Left forelimb (tissue), 1 donor: ENCODE measurements at regions not wholly inside any gene's neighbourhood (a gene's known extent, or its start where the extent isn't known, plus 50 kb on each side); places are given as distances from the start of the nearest gene placed in this dataset.
"Not testable (repeated sequence)": the region's sequence is repeated elsewhere in the genome, so short reads cannot be mapped to it uniquely, and the experiment has no call there.

ENCODE experiments used
- DNase-seq: peaks from one replicate; pipeline ENCODE4 v3.0.0-alpha.2; 2018; ENCODE audit warnings: low spot score

DNA sequence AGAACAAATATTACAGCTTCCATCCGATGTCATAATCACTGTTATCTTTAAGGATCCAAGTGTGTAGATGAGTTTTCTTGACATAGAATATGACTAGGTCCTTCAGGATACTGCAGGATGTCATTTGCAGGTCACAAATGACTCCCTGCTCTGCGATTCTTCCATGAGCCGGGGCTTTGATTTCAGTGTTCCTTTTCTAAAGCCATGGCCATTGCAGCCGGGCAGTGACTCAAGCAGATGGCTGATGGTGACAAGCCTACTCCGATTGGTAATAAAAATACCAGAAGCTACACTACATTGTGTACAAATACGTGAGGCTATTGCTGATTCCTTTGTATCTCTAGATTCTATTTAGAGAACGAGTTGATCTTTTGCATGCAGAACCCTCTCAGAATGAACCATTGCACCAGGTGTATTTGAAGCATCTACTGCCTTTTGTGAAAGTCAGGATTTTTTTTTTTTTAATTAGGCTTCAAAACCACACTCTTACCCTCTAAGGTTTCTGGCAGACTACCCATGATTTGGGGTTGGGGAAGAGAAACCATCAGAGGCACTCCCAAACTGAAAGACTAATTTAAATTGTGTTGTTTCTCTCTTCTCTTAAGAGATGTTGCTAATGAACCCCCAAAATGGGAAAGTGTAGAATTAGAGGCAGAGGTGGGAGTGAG is 271.0 kb upstream of the ADRA1B start:
- no peak for DNase-seq

GRCh38 chr5:159650803-159651202 is 265.5 kb upstream of the ADRA1B start:
- DNase-seq = no peak

GRCh38 chr5:159655757-159656409 is 260.4 kb upstream of the ADRA1B start:
- DNase-seq = no peak

GRCh38 chr5:159657298-159657697 is 259.0 kb upstream of the ADRA1B start:
- DNase-seq = no peak

DNA sequence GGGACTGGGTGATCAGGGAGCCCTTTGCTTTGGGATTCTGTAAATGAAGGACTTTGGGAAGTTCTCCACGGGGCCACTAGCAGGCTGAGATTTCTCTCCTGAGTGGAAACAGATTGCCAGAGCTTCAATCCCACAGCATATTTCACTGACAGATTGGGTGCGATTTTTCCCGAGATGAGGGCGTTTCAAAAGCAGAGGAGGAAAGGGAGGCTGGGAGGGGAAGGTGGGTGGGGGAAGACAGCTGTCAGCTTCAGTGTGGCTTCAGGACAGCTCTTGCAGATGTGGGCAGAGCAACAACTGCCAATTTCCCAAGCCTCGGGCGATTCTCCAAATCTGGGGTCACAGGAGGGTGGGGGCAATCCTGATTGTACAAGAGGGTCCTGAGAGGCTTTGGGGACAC is 258.5 kb upstream of the ADRA1B start:
- DNase-seq = no peak

GRCh38 chr5:159658266-159658925 is 257.9 kb upstream of the ADRA1B start:
- DNase-seq = no peak

- DNase-seq = no peak
Observed at GRCh38 chr5:159660401-159660800, 255.9 kb upstream of the ADRA1B start.

GRCh38 chr5:159663986-159664385 is 252.3 kb upstream of the ADRA1B start:
- no peak for DNase-seq

DNA sequence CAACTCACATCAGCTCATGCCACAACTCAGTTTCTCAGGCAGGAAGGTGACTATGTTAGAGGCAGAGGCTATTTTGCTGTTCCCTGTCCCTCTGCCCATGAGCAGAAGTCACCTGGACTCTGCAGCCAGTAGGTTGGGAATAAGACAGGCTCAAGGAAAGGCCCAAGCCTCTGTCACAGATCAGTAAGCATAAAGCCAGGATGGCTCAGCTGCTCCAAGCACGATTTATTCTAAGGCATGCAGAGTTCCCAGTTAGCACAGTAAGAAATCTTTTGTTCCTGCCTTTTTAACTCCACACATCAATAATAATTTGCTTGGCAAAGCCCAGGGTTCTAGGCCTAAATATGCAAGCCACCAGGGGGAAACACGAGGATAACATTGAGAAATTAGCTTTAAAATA is 249.0 kb upstream of the ADRA1B start:
- DNase-seq = no peak

DNA sequence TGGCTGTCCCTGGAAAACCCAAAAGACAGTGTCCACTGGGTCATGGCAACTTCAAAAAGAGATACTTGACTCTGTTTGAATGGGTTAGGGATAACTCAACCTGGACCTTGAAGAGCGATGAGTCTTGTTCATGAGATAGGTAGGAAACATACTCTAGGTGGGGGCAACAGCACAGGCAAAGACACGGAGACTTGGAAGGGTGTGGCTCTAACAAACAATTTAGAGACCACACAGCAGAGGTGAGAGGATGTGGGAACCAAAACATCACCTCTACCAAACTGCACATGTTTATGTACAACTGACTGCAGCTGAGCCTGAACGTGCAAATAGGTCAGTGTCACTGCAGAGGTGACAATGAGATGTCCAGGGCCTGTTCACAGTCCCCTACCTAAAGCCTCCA is 247.7 kb upstream of the ADRA1B start:
- no peak for DNase-seq

- no peak for DNase-seq
Observed at GRCh38 chr5:159669559-159669958, 246.7 kb upstream of the ADRA1B start.

DNA sequence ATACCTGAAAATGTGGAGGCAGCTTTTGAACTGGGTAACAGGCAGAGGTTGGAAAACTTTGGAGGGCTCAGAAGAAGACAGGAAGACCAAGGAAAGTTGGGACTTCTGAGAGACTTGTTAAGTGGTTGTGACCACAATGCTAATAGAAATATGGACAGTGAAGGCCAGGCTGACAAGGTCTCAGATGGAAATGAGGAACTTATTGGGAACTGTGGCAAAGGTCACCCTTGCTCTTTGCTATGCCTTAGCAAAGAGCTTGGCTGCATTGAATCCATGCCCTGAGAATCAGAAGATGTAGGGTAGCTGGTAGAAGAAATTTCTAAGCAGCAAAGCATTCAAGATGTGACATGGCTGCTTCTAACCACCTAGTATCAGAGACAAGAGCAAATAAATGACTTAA is 244.4 kb upstream of the ADRA1B start:
- DNase-seq = no peak

DNA sequence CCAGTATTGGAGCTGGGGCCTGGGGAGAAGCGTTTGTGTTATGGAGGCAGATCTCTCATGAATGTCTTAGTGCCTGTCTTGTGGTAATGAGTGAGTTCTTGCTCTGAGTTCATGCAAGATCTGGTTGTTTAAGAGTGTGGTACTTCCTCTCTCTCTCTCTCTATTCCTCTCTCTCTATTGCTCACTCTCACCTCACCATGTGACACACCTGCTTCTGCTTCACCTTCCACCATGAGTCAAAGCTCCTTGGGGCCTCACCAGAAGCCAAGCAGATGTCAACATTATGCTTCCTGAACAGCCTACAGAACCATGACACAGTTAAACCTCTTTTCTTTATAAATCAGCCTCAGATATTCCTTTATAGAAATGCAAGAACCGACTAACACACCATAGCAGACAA is 242.7 kb upstream of the ADRA1B start:
- DNase-seq = no peak

GRCh38 chr5:159678657-159679392 is 237.5 kb upstream of the ADRA1B start:
- no peak for DNase-seq

DNA sequence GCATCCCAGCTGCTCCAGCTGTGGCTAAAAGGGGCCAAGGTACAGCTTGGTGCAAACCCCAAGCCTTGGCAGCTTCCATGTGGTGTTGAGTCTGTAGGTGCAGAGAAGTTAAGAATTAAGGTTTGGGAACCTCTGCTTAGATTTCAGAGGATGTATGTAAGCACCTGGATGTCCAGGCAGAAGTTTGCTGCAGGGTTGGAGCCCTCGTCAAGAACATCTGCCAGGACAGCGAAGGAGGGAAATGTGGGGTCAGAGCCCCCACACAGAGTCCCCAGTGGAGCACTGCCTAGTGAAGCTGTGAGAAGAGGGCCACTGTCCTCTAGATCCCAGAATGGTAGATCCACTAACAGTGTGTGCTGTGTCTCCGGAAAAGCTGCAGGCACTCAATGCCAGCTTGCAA is 236.2 kb upstream of the ADRA1B start:
- no peak for DNase-seq

- no peak for DNase-seq
Observed at GRCh38 chr5:159681661-159682060, 234.6 kb upstream of the ADRA1B start.

- no peak for DNase-seq
Observed at GRCh38 chr5:159682623-159683022, 233.7 kb upstream of the ADRA1B start.

DNA sequence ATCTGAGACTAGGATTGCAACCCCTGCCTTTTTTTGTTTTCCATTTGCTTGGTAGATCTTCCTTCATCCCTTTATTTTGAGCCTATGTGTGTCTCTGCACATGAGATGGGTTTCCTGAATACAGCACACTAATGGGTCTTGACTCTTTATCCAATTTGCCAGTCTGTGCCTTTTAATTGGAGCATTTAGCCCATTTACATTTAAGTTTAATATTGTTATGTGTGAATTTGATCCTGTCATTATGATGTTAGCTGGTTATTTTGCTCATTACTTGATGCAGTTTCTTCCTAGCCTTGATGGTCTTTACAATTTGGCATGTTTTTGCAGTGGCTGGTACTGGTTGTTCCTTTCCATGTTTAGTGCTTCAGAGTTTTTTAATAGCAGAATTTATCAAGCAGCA is 228.4 kb upstream of the ADRA1B start:
- DNase-seq = not testable (repeated sequence)

GRCh38 chr5:159695741-159696294 is 220.5 kb upstream of the ADRA1B start:
- DNase-seq = no peak

DNA sequence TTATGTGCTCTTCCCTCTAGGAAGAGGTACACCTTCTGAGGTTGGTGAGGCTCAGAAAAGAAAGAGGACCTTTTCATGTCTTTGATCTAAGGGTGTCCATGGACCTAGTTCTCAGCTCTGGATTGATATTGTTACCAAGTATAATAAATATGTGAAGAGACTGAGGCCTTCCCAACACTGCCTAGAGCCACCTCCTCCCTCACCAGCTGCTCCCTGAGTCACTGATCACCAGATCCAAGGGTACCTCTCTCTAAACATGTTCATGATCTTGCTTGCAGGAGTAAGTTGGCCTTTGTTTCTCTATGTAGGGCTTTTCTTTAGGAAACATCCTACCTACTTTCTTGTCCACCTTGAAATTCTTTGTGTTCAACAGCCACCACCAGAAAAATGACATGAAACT is 218.8 kb upstream of the ADRA1B start:
- no peak for DNase-seq

DNA sequence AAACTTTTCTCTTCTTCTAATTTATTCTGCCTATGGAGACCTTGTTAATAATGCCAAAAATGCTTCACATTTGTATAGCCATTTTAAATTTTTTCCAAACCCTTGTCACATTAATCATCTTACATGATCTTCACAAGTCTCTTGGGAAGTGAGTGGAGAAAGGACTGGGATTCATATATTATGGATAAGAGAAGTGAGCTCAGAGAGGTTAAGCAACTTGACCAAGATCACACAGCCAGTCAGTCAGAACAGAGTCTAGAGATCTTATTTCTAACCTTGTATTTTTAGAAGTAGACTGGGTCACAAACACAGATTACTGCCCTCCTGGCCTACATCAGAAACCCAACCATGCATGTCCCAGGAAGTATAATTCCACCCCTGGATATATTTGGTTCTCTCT is 218.0 kb upstream of the ADRA1B start:
- no peak for DNase-seq

DNA sequence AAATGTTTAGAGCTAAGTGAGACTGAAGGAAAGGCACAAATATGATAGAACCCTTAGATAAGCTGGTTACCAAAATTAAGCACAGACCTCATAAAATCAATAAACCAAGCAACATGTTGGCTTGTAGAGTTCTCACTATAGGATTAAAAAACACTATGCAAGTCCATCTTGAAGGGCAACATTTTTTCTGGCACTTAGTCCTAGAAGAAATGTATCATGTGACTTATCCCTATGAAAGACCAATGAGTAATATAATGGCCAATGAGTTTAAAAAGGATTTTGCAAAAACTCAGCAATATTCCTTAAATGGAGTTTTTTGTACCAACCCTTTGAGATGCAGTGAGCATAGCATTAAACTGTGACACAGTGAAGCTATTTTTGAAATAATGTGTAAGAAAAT is 216.3 kb upstream of the ADRA1B start:
- DNase-seq = no peak

DNA sequence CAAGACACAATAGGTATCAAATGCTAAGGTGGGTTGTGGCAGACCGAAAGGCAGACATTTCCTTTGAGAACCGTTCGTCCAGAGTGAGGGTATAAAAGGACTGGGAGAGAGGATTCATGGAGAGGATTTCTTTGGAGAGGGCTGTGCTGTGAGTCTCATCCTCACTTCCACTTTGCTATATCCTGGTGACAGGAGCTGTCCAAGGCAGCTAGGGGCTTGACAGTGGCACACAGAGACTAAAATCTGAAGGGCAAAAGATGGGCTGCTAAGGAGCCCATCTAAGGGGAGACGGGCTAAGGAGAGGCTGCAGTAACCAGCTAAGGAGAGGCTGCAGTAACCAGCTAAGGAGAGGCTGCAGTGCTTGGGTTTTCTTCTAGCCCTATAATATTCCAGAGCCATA is 214.0 kb upstream of the ADRA1B start:
- no peak for DNase-seq
